ENCODE measurements at regions not wholly inside any gene's neighbourhood (a gene's known extent, or its start where the extent isn't known, plus 50 kb on each side); places are given as distances from the start of the nearest gene placed in this dataset.

GRCh38 chr6:166738386-166739116 is 111.5 kb upstream of the RPS6KA2 start:
- H3K27ac ChIP-seq (ENCODE audit: control insufficient read depth, insufficient read depth, low read length), result peak overlapping the region; percentile 55
- no peaks in the 10 kb centered on the region for H4K20me1 ChIP-seq (ENCODE audit: control insufficient read depth, extremely low read depth, insufficient read depth, low read length)
- peak overlapping the region; percentile 61 for H2AFZ ChIP-seq (ENCODE audit: control insufficient read depth, low read length)
- no peak for DNase-seq (ENCODE audit: low read depth, low spot score)
- H3K27me3 ChIP-seq (ENCODE audit: control insufficient read depth, extremely low read depth, insufficient read depth, low read length), result no peaks in the 10 kb centered on the region
- no peak overlapping the region for H3K9ac ChIP-seq (ENCODE audit: control insufficient read depth, extremely low read depth, insufficient read depth, low read length)
- H3K36me3 ChIP-seq (ENCODE audit: control insufficient read depth in 2 of 2, extremely low read depth in 1 of 2, insufficient read depth in 2 of 2, low read length in 2 of 2), result no peaks in the 10 kb centered on the region
- TF ChIP-seq EZH2 (IDR thresholded peaks at IDR 0.05; ENCODE audit: low read length) (no peak), CTCF (optimal IDR thresholded peaks at IDR 0.05 in 1 of 3, IDR thresholded peaks at IDR 0.05 in 1 of 3, conservative IDR thresholded peaks at IDR 0.05 in 1 of 3; ENCODE audit: extremely low read depth in 1 of 3, insufficient read depth in 2 of 3, low read length in 3 of 3) (no peak)
- no peak overlapping the region for H3K4me2 ChIP-seq (ENCODE audit: control insufficient read depth, extremely low read depth, insufficient read depth, low read depth, low read length)
- H3K4me1 ChIP-seq (ENCODE audit: control insufficient read depth, extremely low read depth, insufficient read depth, low read length), result peaks cover 39% of the 10 kb centered on the region
- peak; percentile 67 for FAIRE-seq
- dilution Hi-C loops (cut with MboI; ENCODE audit: extremely low pct_ligation_motif_present, low sequenced_read_pairs), result no loop called here
- H3K9me3 ChIP-seq (ENCODE audit: control insufficient read depth, low read depth, low read length), result no peaks in the 10 kb centered on the region
- no peaks in the 10 kb centered on the region for H3K79me2 ChIP-seq (ENCODE audit: control insufficient read depth, insufficient read depth, low read length)
- no peak overlapping the region for H3K4me3 ChIP-seq (ENCODE audit: control insufficient read depth in 2 of 3, extremely low read depth in 1 of 3, insufficient read depth in 2 of 3, low read depth in 1 of 3, low read length in 3 of 3)
- no peaks in the 10 kb centered on the region for H3K9me1 ChIP-seq (ENCODE audit: control insufficient read depth, extremely low read depth, insufficient read depth, low read length)

GRCh38 chr6:166737261-166737660 is 110.2 kb upstream of the RPS6KA2 start:
- H3K36me3 ChIP-seq (ENCODE audit: control insufficient read depth in 2 of 2, extremely low read depth in 1 of 2, insufficient read depth in 2 of 2, low read length in 2 of 2), result no peaks in the 10 kb centered on the region
- peak overlapping the region; percentile 70 for H3K4me2 ChIP-seq (ENCODE audit: control insufficient read depth, extremely low read depth, insufficient read depth, low read depth, low read length)
- peaks cover 40% of the 10 kb centered on the region for H3K4me1 ChIP-seq (ENCODE audit: control insufficient read depth, extremely low read depth, insufficient read depth, low read length)
- H3K27ac ChIP-seq (ENCODE audit: control insufficient read depth, insufficient read depth, low read length), result peak overlapping the region; percentile 81
- peak overlapping the region; percentile 36 for H3K9ac ChIP-seq (ENCODE audit: control insufficient read depth, extremely low read depth, insufficient read depth, low read length)
- no peaks in the 10 kb centered on the region for H4K20me1 ChIP-seq (ENCODE audit: control insufficient read depth, extremely low read depth, insufficient read depth, low read length)
- H3K27me3 ChIP-seq (ENCODE audit: control insufficient read depth, extremely low read depth, insufficient read depth, low read length), result no peaks in the 10 kb centered on the region
- H3K79me2 ChIP-seq (ENCODE audit: control insufficient read depth, insufficient read depth, low read length), result no peaks in the 10 kb centered on the region
- no peaks in the 10 kb centered on the region for H3K9me1 ChIP-seq (ENCODE audit: control insufficient read depth, extremely low read depth, insufficient read depth, low read length)
- dilution Hi-C loops (cut with MboI; ENCODE audit: extremely low pct_ligation_motif_present, low sequenced_read_pairs), result no loop called here
- TF ChIP-seq EZH2 (IDR thresholded peaks at IDR 0.05; ENCODE audit: low read length), result no peak
- TF ChIP-seq CTCF (optimal IDR thresholded peaks at IDR 0.05 in 1 of 3, IDR thresholded peaks at IDR 0.05 in 1 of 3, conservative IDR thresholded peaks at IDR 0.05 in 1 of 3; ENCODE audit: extremely low read depth in 1 of 3, insufficient read depth in 2 of 3, low read length in 3 of 3), result no peak
- DNase-seq (ENCODE audit: low read depth, low spot score) (no peak), FAIRE-seq (peak; percentile 93)
- peak overlapping the region in 1 of 3 experiments; percentile 36 for H3K4me3 ChIP-seq (ENCODE audit: control insufficient read depth in 2 of 3, extremely low read depth in 1 of 3, insufficient read depth in 2 of 3, low read depth in 1 of 3, low read length in 3 of 3)
- no peak overlapping the region for H2AFZ ChIP-seq (ENCODE audit: control insufficient read depth, low read length)
- no peaks in the 10 kb centered on the region for H3K9me3 ChIP-seq (ENCODE audit: control insufficient read depth, low read depth, low read length)

Measured in keratinocyte (primary cell).